Sciatic nerve (tissue), 2 donors: ENCODE measurements at regions not wholly inside any gene's neighbourhood (a gene's known extent, or its start where the extent isn't known, plus 50 kb on each side); places are given as distances from the start of the nearest gene placed in this dataset.
"Not testable (repeated sequence)": the region's sequence is repeated elsewhere in the genome, so short reads cannot be mapped to it uniquely, and the experiment has no call there.

Source experiments
- ATAC-seq: fragments of 200-7000 bp; cut with Tn5 transposase; one replicate; pipeline ENCODE4 v1.9.1; 2020; ENCODE audit warnings: mild to moderate bottlenecking, moderate library complexity
- DNase-seq: peaks from one replicate; pipeline ENCODE4 v3.0.0-alpha.2; 2020; ENCODE audit warnings: low spot score
- intact Hi-C: fragments of 100-400 bp; cut with DNase I; formaldehyde crosslinking; loops from one replicate; pipeline ENCODE4 v1.14.2; 2022
- donor health status: DM: no; HTN: no; CAD: no.
- donor health status: DM: no; HTN: no; CAD: no.

GRCh38 chr7:27438881-27439589 lies 196.4 kb downstream of the EVX1 start:
- intact Hi-C loops, result no loop called here
- DNase-seq (no peak), ATAC-seq (no peak)

GRCh38 chr7:27442455-27442854 lies 199.9 kb downstream of the EVX1 start:
- DNase-seq, result no peak
- intact Hi-C loops, result no loop called here
- ATAC-seq, result no peak

- intact Hi-C loops, result not testable (repeated sequence)
These were observed 206.4 kb downstream of the EVX1 start for GRCh38 chr7:27449046-27449445.

GRCh38 chr7:27453702-27454405 lies 208.8 kb downstream of the HIBADH start:
- DNase-seq (no peak), ATAC-seq (no peak)
- intact Hi-C loops, result no loop called here

More at GRCh38 chr7:27449046-27449445, 206.4 kb downstream of the EVX1 start:
- not testable (repeated sequence) for ATAC-seq, DNase-seq

- DNase-seq, intact Hi-C loops, ATAC-seq: not testable (repeated sequence)
These were observed 205.6 kb downstream of the HIBADH start for GRCh38 chr7:27457120-27457519.

GRCh38 chr7:27457603-27458565 lies 204.8 kb downstream of the HIBADH start:
- intact Hi-C loops, DNase-seq: not testable (repeated sequence)
- peak; percentile 68 for ATAC-seq

GRCh38 chr7:27459021-27459730 lies 203.5 kb downstream of the HIBADH start:
- DNase-seq (no peak), ATAC-seq (peak; percentile 77)

GRCh38 chr7:27459731-27460053 lies 203.0 kb downstream of the HIBADH start:
- intact Hi-C loops, result no loop called here
- DNase-seq, result no peak
- ATAC-seq, result peak; percentile 67

More at GRCh38 chr7:27459021-27459730, 203.5 kb downstream of the HIBADH start:
- intact Hi-C loops, result no loop called here

- ATAC-seq, result no peak
- no peak for DNase-seq
- intact Hi-C loops, result no loop called here
These were observed 200.0 kb downstream of the HIBADH start for GRCh38 chr7:27462575-27463270.

- intact Hi-C loops, result no loop called here
- ATAC-seq, result no peak
- DNase-seq, result no peak
These were observed 197.7 kb downstream of the HIBADH start for GRCh38 chr7:27464970-27465369.

GRCh38 chr7:27466703-27467102 lies 196.0 kb downstream of the HIBADH start:
- ATAC-seq (no peak), DNase-seq (no peak)
- intact Hi-C loops, result no loop called here

- no peak for ATAC-seq
- no peak for DNase-seq
- intact Hi-C loops, result no loop called here
These were observed 190.6 kb downstream of the HIBADH start for GRCh38 chr7:27472043-27472442.
